ENCODE measurements at regions not wholly inside any gene's neighbourhood (a gene's known extent, or its start where the extent isn't known, plus 50 kb on each side); places are given as distances from the start of the nearest gene placed in this dataset.

DNA sequence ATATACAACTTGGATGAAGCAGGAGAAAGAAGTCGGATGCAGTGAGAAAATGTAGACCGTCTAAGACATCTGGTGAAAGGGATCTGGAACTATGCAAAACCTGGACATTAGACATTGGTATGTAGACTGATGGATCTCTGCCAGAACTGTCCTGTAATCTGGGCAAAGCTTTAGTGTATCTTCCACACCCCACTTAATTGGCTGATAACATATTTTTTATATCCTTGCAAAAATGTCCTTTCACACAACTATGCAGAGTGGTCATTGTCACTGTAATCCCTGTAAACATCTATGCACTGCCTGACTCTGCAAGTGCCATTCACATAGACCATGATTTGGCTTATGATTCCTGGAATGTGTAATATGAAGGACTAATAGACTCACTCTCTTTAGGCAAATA lies 163.1 kb downstream of the TUSC7 start:
- no peak overlapping the region for H3K27ac ChIP-seq (ENCODE audit: extremely low read depth, low read depth, low read length)
- FAIRE-seq (no peak), DNase-seq (ENCODE audit: extremely low read depth in 1 of 4, low spot score in 3 of 4) (no peak), ATAC-seq (no peak)
- H3K27me3 ChIP-seq (ENCODE audit: control insufficient read depth in 2 of 2, insufficient read depth in 2 of 2, low read length in 2 of 2) = no peaks in the 10 kb centered on the region
- no TSS peak for BruUV-seq (replicated peaks)
- whole genome bisulfite sequencing (ENCODE audit: insufficient coverage, low coverage, missing lambda C conversion rate) = 6% methylated on average over 2 of the region's 2 CpGs
- H3K79me2 ChIP-seq (ENCODE audit: control insufficient read depth, insufficient read depth, low read length) = no peaks in the 10 kb centered on the region
- H3K36me3 ChIP-seq (ENCODE audit: control insufficient read depth, insufficient read depth, low read length) = no peaks in the 10 kb centered on the region
- H3K9me1 ChIP-seq (ENCODE audit: control insufficient read depth, insufficient read depth, low read length) = no peaks in the 10 kb centered on the region
- in situ Hi-C loops (cut with MboI) = no loop called here
- ChIA-PET POLR2A (interaction anchor here (0.6 kb wide), 2 partner anchors 320 to 1129 kb away, joined by 3 to 4 read pairs; no protein-coding TSS in a partner anchor), CTCF (ENCODE audit: low intra/inter-chr PET ratio) (no interaction called here)
- no peaks in the 10 kb centered on the region for H3K4me1 ChIP-seq (replicated peaks in 1 of 2; ENCODE audit: control insufficient read depth in 2 of 2, insufficient read depth in 2 of 2, low read length in 2 of 2)
- H4K20me1 ChIP-seq (replicated peaks; ENCODE audit: control insufficient read depth, insufficient read depth, low read length) = no peaks in the 10 kb centered on the region
- no peak overlapping the region for H3K4me3 ChIP-seq
- H3K9me3 ChIP-seq (replicated peaks; ENCODE audit: control insufficient read depth, insufficient read depth, low read depth, low read length) = no peaks in the 10 kb centered on the region
- TF ChIP-seq KDM5B (IDR thresholded peaks at IDR 0.05; ENCODE audit: insufficient replicate concordance, low read depth, low read length) (no peak), ZNF584 (CRISPR knock-in tag; IDR thresholded peaks at IDR 0.05; ENCODE audit: low read depth) (no peak), ZBTB5 (IDR thresholded peaks at IDR 0.05) (no peak), ZNF518B (CRISPR knock-in tag; IDR thresholded peaks at IDR 0.05) (no peak), TBL1XR1 (IDR thresholded peaks at IDR 0.05; ENCODE audit: low read length in 2 of 2) (no peak), MCM7 (IDR thresholded peaks at IDR 0.05) (no peak), BACH1 (tag; IDR thresholded peaks at IDR 0.05) (no peak), PPARD (CRISPR knock-in tag; IDR thresholded peaks at IDR 0.05) (no peak), JUND (IDR thresholded peaks at IDR 0.05; ENCODE audit: borderline replicate concordance, low read depth, low read length) (no peak), JUND (tag; IDR thresholded peaks at IDR 0.05; ENCODE audit: borderline replicate concordance, low read depth, low read length) (no peak), PRDM10 (IDR thresholded peaks at IDR 0.05; ENCODE audit: partially characterized antibody) (no peak)
- intact Hi-C loops (cut with micrococcal nuclease) = no loop called here
- no peak overlapping the region for H2AFZ ChIP-seq (ENCODE audit: low read depth, low read length)
- no peak overlapping the region for H3K4me2 ChIP-seq (ENCODE audit: insufficient read depth, low read length)
- no peak overlapping the region for H3K9ac ChIP-seq (ENCODE audit: insufficient read depth in 1 of 2, low read depth in 2 of 2, low read length in 2 of 2)

All from K562 (cell line).